Osteoblast (primary cell): ENCODE measurements at regions not wholly inside any gene's neighbourhood (a gene's known extent, or its start where the extent isn't known, plus 50 kb on each side); places are given as distances from the start of the nearest gene placed in this dataset.

Experiments used
- DNase-seq: peaks from one replicate; pipeline ENCODE4 v3.0.0; 2011; ENCODE audit warnings: low spot score, mixed read lengths; ENCODE audit not compliant: insufficient read length; ENCODE audit errors: missing footprints
- H2AFZ ChIP-seq: 2 replicates; pipeline ENCODE4 v1.6.0; 2011; ENCODE audit warnings: mild to moderate bottlenecking, low read length
- H3K27ac ChIP-seq: 2 replicates; pipeline ENCODE4 v1.5.1; 2011; ENCODE audit warnings: mild to moderate bottlenecking, low read depth, low read length, moderate library complexity
- H3K27me3 ChIP-seq: 2 replicates; pipeline ENCODE4 v1.6.0; 2012; ENCODE audit warnings: mild to moderate bottlenecking, control low read depth, inconsistent platforms, low read length, moderate library complexity; ENCODE audit not compliant: insufficient read depth
- H3K36me3 ChIP-seq: 2 replicates; pipeline ENCODE4 v1.5.1; 2011; ENCODE audit warnings: mild to moderate bottlenecking, low read length, control low read depth, moderate library complexity; ENCODE audit not compliant: insufficient read depth
- H3K4me1 ChIP-seq: 2 replicates; pipeline ENCODE4 v1.5.1; 2011; ENCODE audit warnings: mild to moderate bottlenecking, low read length, control low read depth, moderate library complexity; ENCODE audit not compliant: insufficient read depth
- H3K4me2 ChIP-seq: 2 replicates; pipeline ENCODE4 v1.6.0; 2011; ENCODE audit warnings: mild to moderate bottlenecking, low read length; ENCODE audit not compliant: insufficient read depth
- H3K4me3 ChIP-seq: fragments of 200-600 bp; sonication (generic); 3 replicates; pipeline ENCODE4 v1.5.1; 2012; ENCODE audit warnings: mild to moderate bottlenecking, low read length, inconsistent platforms; ENCODE audit not compliant: insufficient read depth
- H3K79me2 ChIP-seq: 2 replicates; pipeline ENCODE4 v1.6.0; 2012; ENCODE audit warnings: mild to moderate bottlenecking, low read length, control low read depth, inconsistent platforms; ENCODE audit not compliant: insufficient read depth
- H3K9me3 ChIP-seq: 2 replicates; pipeline ENCODE4 v1.5.1; 2011; ENCODE audit warnings: low read depth, low read length, control low read depth
- H4K20me1 ChIP-seq: 2 replicates; pipeline ENCODE4 v1.6.0; 2012; ENCODE audit warnings: mild to moderate bottlenecking, low read length, control low read depth; ENCODE audit not compliant: insufficient read depth
- TF ChIP-seq, protein P1 (sequence below): IDR thresholded peaks from 2 replicates; pipeline ENCODE4 v1.5.1; 2011; ENCODE audit warnings: mild to moderate bottlenecking, low read depth, low read length, moderate library complexity; ENCODE audit errors: extremely low read depth

DNA sequence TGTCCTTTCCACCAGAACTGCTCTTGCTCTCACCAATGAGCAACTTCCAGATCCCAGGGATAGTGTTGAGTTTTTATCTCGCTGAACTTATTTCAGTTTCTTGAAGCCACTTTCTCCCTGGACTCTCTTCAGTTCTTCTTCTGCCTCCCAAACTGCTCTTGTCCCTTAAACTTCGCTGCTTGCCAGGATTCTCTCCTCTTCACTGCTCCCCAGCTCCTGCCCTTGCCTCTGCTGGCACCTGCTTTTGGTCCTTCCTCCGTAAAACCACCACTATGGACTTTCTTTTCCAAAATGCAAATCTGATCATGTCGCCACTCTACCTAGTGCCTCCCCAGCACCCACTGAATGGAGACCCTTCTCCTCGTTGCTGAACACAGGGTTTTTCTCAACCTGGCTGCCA, 92.8 kb upstream of the PALS2 start:
- Histone ChIP-seq H3K9me3 (no peaks in the 10 kb centered on the region), H3K27ac (no peak overlapping the region)
- TF ChIP-seq, protein P1, sequence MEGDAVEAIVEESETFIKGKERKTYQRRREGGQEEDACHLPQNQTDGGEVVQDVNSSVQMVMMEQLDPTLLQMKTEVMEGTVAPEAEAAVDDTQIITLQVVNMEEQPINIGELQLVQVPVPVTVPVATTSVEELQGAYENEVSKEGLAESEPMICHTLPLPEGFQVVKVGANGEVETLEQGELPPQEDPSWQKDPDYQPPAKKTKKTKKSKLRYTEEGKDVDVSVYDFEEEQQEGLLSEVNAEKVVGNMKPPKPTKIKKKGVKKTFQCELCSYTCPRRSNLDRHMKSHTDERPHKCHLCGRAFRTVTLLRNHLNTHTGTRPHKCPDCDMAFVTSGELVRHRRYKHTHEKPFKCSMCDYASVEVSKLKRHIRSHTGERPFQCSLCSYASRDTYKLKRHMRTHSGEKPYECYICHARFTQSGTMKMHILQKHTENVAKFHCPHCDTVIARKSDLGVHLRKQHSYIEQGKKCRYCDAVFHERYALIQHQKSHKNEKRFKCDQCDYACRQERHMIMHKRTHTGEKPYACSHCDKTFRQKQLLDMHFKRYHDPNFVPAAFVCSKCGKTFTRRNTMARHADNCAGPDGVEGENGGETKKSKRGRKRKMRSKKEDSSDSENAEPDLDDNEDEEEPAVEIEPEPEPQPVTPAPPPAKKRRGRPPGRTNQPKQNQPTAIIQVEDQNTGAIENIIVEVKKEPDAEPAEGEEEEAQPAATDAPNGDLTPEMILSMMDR = no peak

DNA sequence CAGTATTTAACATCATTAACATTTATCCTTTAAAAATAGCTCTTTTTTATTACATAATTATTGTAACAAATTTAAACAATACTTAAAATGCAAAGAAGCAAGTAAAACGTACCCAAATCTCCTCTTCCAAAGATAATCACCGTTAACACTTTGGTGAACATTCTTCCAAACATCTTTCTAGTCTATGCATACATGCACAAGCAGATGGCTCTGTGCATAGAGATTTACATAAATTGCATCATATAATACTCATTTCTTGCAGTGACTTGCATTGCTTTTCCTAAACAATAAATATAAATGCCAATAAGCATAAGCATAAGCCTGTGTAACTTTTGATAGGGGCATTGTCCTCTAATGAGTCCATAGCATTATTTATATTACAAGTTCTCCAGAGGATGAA, 89.4 kb upstream of the PALS2 start:
- Histone ChIP-seq H3K4me3 (no peak overlapping the region), H3K4me1 (peaks cover under 1% of the 10 kb centered on the region), H3K79me2 (no peaks in the 10 kb centered on the region), H3K27me3 (no peaks in the 10 kb centered on the region), H3K27ac (no peak overlapping the region), H3K36me3 (no peaks in the 10 kb centered on the region), H4K20me1 (no peaks in the 10 kb centered on the region), H3K4me2 (no peak overlapping the region), H3K9me3 (no peaks in the 10 kb centered on the region), H2AFZ (no peak overlapping the region)
- DNase-seq = no peak
- TF ChIP-seq, protein P1 = no peak

More for the DNA sequence above, 92.8 kb upstream of the PALS2 start:
- H3K4me2 ChIP-seq = no peak overlapping the region
- H3K4me1 ChIP-seq = peaks cover 26% of the 10 kb centered on the region
- DNase-seq = no peak
- H3K79me2 ChIP-seq = no peaks in the 10 kb centered on the region
- no peaks in the 10 kb centered on the region for H4K20me1 ChIP-seq
- H3K27me3 ChIP-seq = no peaks in the 10 kb centered on the region
- H3K36me3 ChIP-seq = no peaks in the 10 kb centered on the region
- no peak overlapping the region for H2AFZ ChIP-seq
- H3K4me3 ChIP-seq = no peak overlapping the region

DNA sequence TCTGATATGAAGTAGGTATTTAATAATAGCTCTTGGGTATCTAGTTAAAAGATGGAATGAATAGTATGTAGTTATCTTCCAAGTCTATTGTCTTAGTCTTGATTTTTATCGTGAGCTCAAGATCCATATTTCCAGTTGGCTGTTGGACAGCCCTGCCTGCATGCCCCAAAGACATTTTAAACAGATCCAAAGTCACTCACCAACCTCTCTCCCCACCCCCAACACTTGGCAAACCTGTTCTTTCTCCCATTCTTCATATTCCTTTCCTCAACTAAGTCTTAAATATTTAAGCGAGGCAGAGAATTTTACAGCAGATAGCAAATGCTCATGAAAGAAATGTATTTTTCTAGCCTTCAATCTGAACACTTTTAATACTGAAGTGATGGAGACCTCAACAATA, 80.7 kb upstream of the PALS2 start:
- no peaks in the 10 kb centered on the region for H3K27me3 ChIP-seq

DNA sequence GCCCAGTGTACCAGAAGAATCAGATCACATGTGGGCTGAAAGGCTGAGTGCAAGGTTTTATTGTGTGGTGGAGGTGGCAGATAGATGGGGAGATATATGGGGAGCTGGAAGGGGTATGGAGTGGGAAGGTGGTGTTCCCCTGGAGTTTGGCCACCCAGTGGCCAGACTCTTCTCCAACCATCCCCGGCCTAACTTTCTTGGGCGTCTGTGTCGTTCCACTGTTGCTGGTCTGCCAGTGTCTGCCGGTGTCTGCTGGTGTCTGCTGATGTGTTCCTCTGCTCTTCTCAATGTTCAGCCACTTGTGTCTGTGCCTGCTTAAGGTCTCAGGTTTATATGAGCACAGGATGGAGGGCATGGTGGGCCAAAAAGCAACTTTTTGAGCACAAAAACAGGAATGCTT, 78.4 kb upstream of the PALS2 start:
- Histone ChIP-seq H3K4me2 (no peak overlapping the region), H2AFZ (no peak overlapping the region), H3K27ac (no peak overlapping the region), H3K27me3 (no peaks in the 10 kb centered on the region), H4K20me1 (no peaks in the 10 kb centered on the region), H3K9me3 (no peaks in the 10 kb centered on the region), H3K79me2 (no peaks in the 10 kb centered on the region), H3K4me3 (no peak overlapping the region), H3K36me3 (no peaks in the 10 kb centered on the region), H3K4me1 (no peaks in the 10 kb centered on the region)
- TF ChIP-seq, protein P1 = no peak
- DNase-seq = no peak

More for the DNA sequence above, 80.7 kb upstream of the PALS2 start:
- Histone ChIP-seq H4K20me1 (no peaks in the 10 kb centered on the region), H2AFZ (no peak overlapping the region), H3K36me3 (no peaks in the 10 kb centered on the region), H3K9me3 (no peaks in the 10 kb centered on the region), H3K4me3 (no peak overlapping the region), H3K4me1 (no peaks in the 10 kb centered on the region), H3K27ac (no peak overlapping the region), H3K79me2 (no peaks in the 10 kb centered on the region), H3K4me2 (no peak overlapping the region)
- DNase-seq = no peak
- TF ChIP-seq, protein P1 = no peak
